ENCODE measurements at regions not wholly inside any gene's neighbourhood (a gene's known extent, or its start where the extent isn't known, plus 50 kb on each side); places are given as distances from the start of the nearest gene placed in this dataset.
A peak's percentile ranks its signal among the peaks of the same experiment; 100 is the strongest.

DNA sequence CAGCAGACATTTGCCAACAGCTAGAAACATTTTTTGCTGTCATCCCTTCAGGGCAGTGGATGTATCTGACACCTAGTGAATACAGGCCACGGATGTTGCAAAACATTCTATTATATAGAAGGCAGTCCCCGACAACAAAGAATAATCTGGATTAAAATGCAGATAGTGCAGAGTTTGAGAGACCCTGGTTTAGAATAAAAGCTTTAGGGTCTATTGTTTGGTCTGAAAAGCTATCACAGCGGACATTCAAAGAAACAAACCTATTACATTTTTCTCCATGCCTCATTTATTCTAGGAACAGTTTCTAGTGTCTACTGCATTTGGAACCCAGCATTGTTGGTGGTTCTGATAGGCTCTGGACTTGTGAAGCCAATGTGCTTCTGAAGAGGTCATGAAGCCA is 316.3 kb downstream of the TGFB2 start:
- no peak for DNase-seq (ENCODE audit: low read depth, low spot score)
- in situ Hi-C loops (cut with HindIII; ENCODE audit: low sequenced_read_pairs), result no loop called here
- TF ChIP-seq, protein P1, sequence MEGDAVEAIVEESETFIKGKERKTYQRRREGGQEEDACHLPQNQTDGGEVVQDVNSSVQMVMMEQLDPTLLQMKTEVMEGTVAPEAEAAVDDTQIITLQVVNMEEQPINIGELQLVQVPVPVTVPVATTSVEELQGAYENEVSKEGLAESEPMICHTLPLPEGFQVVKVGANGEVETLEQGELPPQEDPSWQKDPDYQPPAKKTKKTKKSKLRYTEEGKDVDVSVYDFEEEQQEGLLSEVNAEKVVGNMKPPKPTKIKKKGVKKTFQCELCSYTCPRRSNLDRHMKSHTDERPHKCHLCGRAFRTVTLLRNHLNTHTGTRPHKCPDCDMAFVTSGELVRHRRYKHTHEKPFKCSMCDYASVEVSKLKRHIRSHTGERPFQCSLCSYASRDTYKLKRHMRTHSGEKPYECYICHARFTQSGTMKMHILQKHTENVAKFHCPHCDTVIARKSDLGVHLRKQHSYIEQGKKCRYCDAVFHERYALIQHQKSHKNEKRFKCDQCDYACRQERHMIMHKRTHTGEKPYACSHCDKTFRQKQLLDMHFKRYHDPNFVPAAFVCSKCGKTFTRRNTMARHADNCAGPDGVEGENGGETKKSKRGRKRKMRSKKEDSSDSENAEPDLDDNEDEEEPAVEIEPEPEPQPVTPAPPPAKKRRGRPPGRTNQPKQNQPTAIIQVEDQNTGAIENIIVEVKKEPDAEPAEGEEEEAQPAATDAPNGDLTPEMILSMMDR (IDR thresholded peaks at IDR 0.05; ENCODE audit: low read depth, low read length), result no peak
- H3K4me3 ChIP-seq (ENCODE audit: low read depth, low read length), result no peak overlapping the region

GRCh38 chr1:218664385-218665170 is 319.4 kb downstream of the TGFB2 start:
- in situ Hi-C loops (cut with HindIII; ENCODE audit: low sequenced_read_pairs), result no loop called here
- no peak overlapping the region for H3K4me3 ChIP-seq (ENCODE audit: low read depth, low read length)
- TF ChIP-seq, protein P1 (IDR thresholded peaks at IDR 0.05; ENCODE audit: low read depth, low read length), result no peak
- peak; percentile 56 for DNase-seq (ENCODE audit: low read depth, low spot score)

DNA sequence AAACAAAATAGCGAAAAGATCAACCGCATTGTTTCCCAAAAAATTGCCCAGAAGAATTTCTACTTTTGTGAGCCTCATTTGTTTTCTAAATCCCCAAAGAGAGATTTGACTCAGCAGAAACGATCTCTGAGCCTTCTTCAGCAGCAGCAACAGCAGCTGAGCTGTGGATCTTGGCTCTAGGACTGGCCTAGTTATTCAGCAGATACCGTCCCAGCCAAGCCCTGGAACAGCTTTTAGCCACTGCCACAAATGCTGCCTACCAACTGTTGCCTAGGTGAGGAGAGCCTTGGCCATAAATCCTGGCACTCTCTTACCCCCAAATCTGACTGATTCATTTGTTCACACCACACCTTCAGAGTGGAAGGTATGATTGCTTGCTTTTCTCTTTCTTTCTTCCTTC is 320.1 kb downstream of the TGFB2 start:
- in situ Hi-C loops (cut with HindIII; ENCODE audit: low sequenced_read_pairs), result no loop called here
- TF ChIP-seq, protein P1 (IDR thresholded peaks at IDR 0.05; ENCODE audit: low read depth, low read length), result no peak
- DNase-seq (ENCODE audit: low read depth, low spot score), result peak; percentile 84
- H3K4me3 ChIP-seq (ENCODE audit: low read depth, low read length), result no peak overlapping the region

DNA sequence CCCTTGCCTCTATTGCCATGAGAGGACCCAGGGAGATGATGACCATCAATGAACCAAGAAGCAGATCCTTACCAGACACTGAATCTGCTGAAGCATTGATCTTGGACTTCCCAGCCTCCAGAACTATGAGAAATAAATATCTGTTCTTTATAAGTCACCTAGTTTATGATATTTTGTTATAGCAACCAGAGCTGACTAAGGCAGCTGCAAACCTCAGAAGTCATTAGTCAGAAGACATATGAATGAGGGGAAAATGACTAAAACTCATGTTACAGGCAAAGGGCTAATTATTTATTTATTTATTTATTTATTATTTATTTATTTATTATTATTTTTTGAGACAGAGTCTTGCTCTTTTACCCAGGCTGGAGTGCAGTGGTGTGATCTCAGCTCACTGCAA is 321.1 kb downstream of the TGFB2 start:
- in situ Hi-C loops (cut with HindIII; ENCODE audit: low sequenced_read_pairs), result no loop called here
- no peak overlapping the region for H3K4me3 ChIP-seq (ENCODE audit: low read depth, low read length)
- DNase-seq (ENCODE audit: low read depth, low spot score), result peak; percentile 25
- TF ChIP-seq, protein P1 (IDR thresholded peaks at IDR 0.05; ENCODE audit: low read depth, low read length), result no peak

- TF ChIP-seq, protein P1 (IDR thresholded peaks at IDR 0.05; ENCODE audit: low read depth, low read length), result no peak
- H3K4me3 ChIP-seq (ENCODE audit: low read depth, low read length), result no peak overlapping the region
- in situ Hi-C loops (cut with HindIII; ENCODE audit: low sequenced_read_pairs), result no loop called here
- DNase-seq (ENCODE audit: low read depth, low spot score), result no peak
Observed at GRCh38 chr1:218667781-218668516, 322.8 kb downstream of the TGFB2 start.

DNA sequence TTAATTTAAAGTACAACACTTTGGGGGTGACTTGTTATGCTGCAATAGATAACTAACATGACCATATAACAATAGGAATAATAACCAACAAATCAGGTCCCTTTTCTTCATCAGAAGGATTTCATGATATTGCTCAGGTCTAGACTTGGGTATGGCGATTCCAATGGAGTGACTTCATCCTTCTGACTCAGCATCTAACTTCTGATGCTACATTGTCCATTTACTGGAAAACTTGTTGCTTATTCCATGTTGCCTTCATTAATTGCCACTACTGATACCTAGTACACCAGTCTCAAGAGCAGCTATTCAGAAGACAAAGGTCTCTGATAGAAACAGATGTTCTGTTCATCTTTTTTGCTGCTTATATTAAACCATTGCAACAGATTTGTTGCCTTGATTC is 324.3 kb downstream of the TGFB2 start:
- DNase-seq (ENCODE audit: low read depth, low spot score), result peak; percentile 65
- no peak overlapping the region for H3K4me3 ChIP-seq (ENCODE audit: low read depth, low read length)
- TF ChIP-seq, protein P1 (IDR thresholded peaks at IDR 0.05; ENCODE audit: low read depth, low read length), result no peak
- in situ Hi-C loops (cut with HindIII; ENCODE audit: low sequenced_read_pairs), result no loop called here

Data from astrocyte of the spinal cord (primary cell).